ENCODE measurements at regions not wholly inside any gene's neighbourhood (a gene's known extent, or its start where the extent isn't known, plus 50 kb on each side); places are given as distances from the start of the nearest gene placed in this dataset.

DNA sequence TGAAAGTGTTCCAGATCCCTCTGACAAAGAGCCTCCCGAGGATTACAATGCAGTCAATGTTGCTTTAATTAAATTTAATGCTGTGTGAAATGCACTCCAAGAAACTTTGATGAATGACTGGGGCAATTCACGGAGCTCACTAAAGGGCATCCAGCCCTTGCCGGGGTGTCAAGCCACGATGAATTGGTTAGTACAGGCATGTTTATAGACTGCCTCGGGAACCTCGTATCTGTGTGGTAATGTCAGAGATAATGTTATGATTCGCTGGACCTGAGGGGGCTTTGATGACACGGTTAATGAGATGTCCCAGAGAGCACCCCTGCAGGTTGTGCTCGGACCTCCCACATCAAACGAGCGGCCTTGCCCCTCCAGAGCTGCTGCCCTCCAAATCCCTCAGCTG, 428.8 kb downstream of the NKX6-1 start:
- Histone ChIP-seq H3K27ac (no peak overlapping the region), H3K9me3 (replicated peaks in 1 of 3) (no peaks in the 10 kb centered on the region), H3K36me3 (replicated peaks in 1 of 2) (no peaks in the 10 kb centered on the region), H3K4me3 (no peak overlapping the region), H3K27me3 (no peaks in the 10 kb centered on the region), H3K4me1 (replicated peaks in 1 of 2) (no peaks in the 10 kb centered on the region)
- intact Hi-C loops (cut with DNase I), result no loop called here
- 15 to 22% (median 19%) methylated on average over 7 to 11 of the region's 11 CpGs for WGBS, 4 donors
- DNase-seq, result no peak
- TF ChIP-seq POLR2A (IDR thresholded peaks at IDR 0.05) (no peak), CTCF (IDR thresholded peaks at IDR 0.05) (no peak)

- H3K36me3 ChIP-seq (replicated peaks in 1 of 2), result no peaks in the 10 kb centered on the region
- no peak overlapping the region for H3K4me3 ChIP-seq
- intact Hi-C loops (cut with DNase I), result no loop called here
- no peak for TF ChIP-seq CTCF (IDR thresholded peaks at IDR 0.05)
- TF ChIP-seq POLR2A (IDR thresholded peaks at IDR 0.05), result no peak
- H3K27ac ChIP-seq, result no peak overlapping the region
- H3K9me3 ChIP-seq (replicated peaks in 1 of 3), result no peaks in the 10 kb centered on the region
- no peaks in the 10 kb centered on the region for H3K27me3 ChIP-seq
- H3K4me1 ChIP-seq (replicated peaks in 1 of 2), result no peaks in the 10 kb centered on the region
- 64 to 72% (median 69%) methylated on average over 5 of the region's 5 CpGs for WGBS, 4 donors
- peak in 1 of 7 donors; percentile 58 for DNase-seq
Observed at GRCh38 chr4:84063619-84064018, 435.5 kb downstream of the NKX6-1 start.

DNA sequence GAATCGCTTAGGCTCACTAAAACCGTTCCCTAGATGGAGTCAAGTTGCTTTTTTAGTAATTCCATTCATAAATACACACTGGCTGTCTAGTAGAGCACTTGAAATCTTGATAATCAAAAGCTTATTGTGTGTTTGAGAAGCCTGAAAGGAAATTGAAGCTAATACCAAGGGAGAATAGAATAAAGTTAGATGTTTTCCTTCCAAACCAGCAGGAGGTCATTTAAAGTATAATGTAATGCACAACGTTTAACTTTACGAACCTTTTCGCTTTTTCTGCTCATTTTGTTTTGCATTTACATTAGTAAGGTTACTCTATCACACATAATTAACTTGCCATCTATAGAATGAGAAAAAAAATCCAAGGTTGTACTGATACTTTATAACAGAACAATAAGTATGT, 440.9 kb downstream of the NKX6-1 start:
- intact Hi-C loops (cut with DNase I), result no loop called here
- no peak overlapping the region for H3K27ac ChIP-seq
- no peaks in the 10 kb centered on the region for H3K9me3 ChIP-seq (replicated peaks in 1 of 3)
- no peaks in the 10 kb centered on the region for H3K27me3 ChIP-seq
- H3K36me3 ChIP-seq (replicated peaks in 1 of 2), result no peaks in the 10 kb centered on the region
- H3K4me1 ChIP-seq (replicated peaks in 1 of 2), result no peaks in the 10 kb centered on the region
- TF ChIP-seq POLR2A (IDR thresholded peaks at IDR 0.05) (no peak), CTCF (IDR thresholded peaks at IDR 0.05) (no peak)
- DNase-seq, result no peak
- WGBS, 4 donors, result 43 to 51% (median 49%) methylated on average over 5 of the region's 5 CpGs
- H3K4me3 ChIP-seq, result no peak overlapping the region

GRCh38 chr4:84051639-84052038, 447.5 kb downstream of the NKX6-1 start:
- H3K4me1 ChIP-seq (replicated peaks in 1 of 2), result no peaks in the 10 kb centered on the region
- WGBS, 4 donors, result 38 to 52% (median 46%) methylated on average over 4 of the region's 4 CpGs
- no peak for TF ChIP-seq CTCF (IDR thresholded peaks at IDR 0.05)
- no peak for TF ChIP-seq POLR2A (IDR thresholded peaks at IDR 0.05)
- H3K36me3 ChIP-seq (replicated peaks in 1 of 2), result no peaks in the 10 kb centered on the region
- DNase-seq, result no peak
- intact Hi-C loops (cut with DNase I), result no loop called here
- H3K4me3 ChIP-seq, result no peak overlapping the region
- H3K27ac ChIP-seq, result no peak overlapping the region
- no peaks in the 10 kb centered on the region for H3K9me3 ChIP-seq (replicated peaks in 1 of 3)
- H3K27me3 ChIP-seq, result no peaks in the 10 kb centered on the region
